AG04450 (cell line): ENCODE measurements at regions not wholly inside any gene's neighbourhood (a gene's known extent, or its start where the extent isn't known, plus 50 kb on each side); places are given as distances from the start of the nearest gene placed in this dataset.

Experiments used
- CTCF ChIA-PET: fragments of 300-600, 350-600 bp; formaldehyde crosslinking; extraction: SDS; loops from one replicate; lab custom pipeline; 2022; ENCODE audit warnings: antibody characterized with exemption, inconsistent platforms; lab: Charles Lee
- POLR2A ChIA-PET: fragments of 350-600 bp; formaldehyde crosslinking; extraction: SDS; loops from one replicate; lab custom pipeline; 2021; ENCODE audit warnings: antibody characterized with exemption, inconsistent platforms; lab: Yijun Ruan, JAX
- DNase-seq: peaks from one replicate; pipeline ENCODE4 v3.0.0-alpha.2; 2011; ENCODE audit warnings: low read depth, low spot score
- H3K27ac ChIP-seq: one replicate; pipeline ENCODE4 v1.5.1; 2012; ENCODE audit warnings: low read depth, low read length, control low read depth
- H3K27me3 ChIP-seq: one replicate; pipeline ENCODE4 v1.6.0; 2012; ENCODE audit warnings: low read length; ENCODE audit not compliant: control insufficient read depth, insufficient read depth
- H3K4me3 ChIP-seq: 2 replicates; pipeline ENCODE4 v1.5.1; 2011; ENCODE audit warnings: mild to moderate bottlenecking, low read depth, low read length, control low read depth
- H3K9me3 ChIP-seq: 2 replicates; pipeline ENCODE4 v1.5.1; 2012; ENCODE audit warnings: low read length; ENCODE audit not compliant: control insufficient read depth, insufficient read depth
- TF ChIP-seq, protein P1 (sequence below): IDR thresholded peaks from 2 replicates; pipeline ENCODE4 v1.5.1; 2011; ENCODE audit warnings: low read depth, low read length, control low read depth, inconsistent platforms

GRCh38 chr6:67045076-67045475 lies 1338.0 kb upstream of the EYS start:
- H3K27ac ChIP-seq: no peak overlapping the region
- POLR2A ChIA-PET: no interaction called here
- no peak overlapping the region for H3K4me3 ChIP-seq
- no peaks in the 10 kb centered on the region for H3K9me3 ChIP-seq
- DNase-seq: no peak
- CTCF ChIA-PET: no interaction called here
- H3K27me3 ChIP-seq: no peaks in the 10 kb centered on the region
- TF ChIP-seq, protein P1, sequence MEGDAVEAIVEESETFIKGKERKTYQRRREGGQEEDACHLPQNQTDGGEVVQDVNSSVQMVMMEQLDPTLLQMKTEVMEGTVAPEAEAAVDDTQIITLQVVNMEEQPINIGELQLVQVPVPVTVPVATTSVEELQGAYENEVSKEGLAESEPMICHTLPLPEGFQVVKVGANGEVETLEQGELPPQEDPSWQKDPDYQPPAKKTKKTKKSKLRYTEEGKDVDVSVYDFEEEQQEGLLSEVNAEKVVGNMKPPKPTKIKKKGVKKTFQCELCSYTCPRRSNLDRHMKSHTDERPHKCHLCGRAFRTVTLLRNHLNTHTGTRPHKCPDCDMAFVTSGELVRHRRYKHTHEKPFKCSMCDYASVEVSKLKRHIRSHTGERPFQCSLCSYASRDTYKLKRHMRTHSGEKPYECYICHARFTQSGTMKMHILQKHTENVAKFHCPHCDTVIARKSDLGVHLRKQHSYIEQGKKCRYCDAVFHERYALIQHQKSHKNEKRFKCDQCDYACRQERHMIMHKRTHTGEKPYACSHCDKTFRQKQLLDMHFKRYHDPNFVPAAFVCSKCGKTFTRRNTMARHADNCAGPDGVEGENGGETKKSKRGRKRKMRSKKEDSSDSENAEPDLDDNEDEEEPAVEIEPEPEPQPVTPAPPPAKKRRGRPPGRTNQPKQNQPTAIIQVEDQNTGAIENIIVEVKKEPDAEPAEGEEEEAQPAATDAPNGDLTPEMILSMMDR: no peak

DNA sequence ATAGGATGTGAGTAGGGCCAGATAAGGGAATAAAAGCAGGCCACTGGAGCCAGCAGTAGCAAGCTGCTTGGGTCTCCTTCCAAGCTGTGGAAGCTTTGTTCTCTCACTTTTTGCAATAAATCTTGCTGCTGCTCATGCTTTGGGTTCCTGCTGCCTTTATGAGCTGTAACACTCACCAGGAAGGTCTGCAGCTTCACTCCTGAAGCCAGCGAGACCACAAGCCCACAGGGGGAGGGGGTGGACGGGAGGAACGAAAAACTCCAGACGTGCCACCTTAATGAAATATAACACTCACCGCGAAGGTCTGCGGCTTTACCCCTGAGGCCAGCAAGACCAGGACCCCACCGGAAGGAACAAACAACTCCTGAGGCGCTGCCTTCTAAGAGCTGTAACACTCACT lies 1324.4 kb upstream of the EYS start:
- TF ChIP-seq, protein P1: no peak
- POLR2A ChIA-PET: no interaction called here
- Histone ChIP-seq H3K27ac (no peak overlapping the region), H3K27me3 (no peaks in the 10 kb centered on the region), H3K9me3 (peaks cover 11% of the 10 kb centered on the region), H3K4me3 (no peak overlapping the region)
- CTCF ChIA-PET: no interaction called here
- no peak for DNase-seq

- Histone ChIP-seq H3K9me3 (peaks cover 11% of the 10 kb centered on the region), H3K27me3 (no peaks in the 10 kb centered on the region), H3K27ac (no peak overlapping the region), H3K4me3 (no peak overlapping the region)
- TF ChIP-seq, protein P1: no peak
- DNase-seq: no peak
- POLR2A ChIA-PET: no interaction called here
- CTCF ChIA-PET: no interaction called here
Observed at GRCh38 chr6:67030861-67031260, 1323.8 kb upstream of the EYS start.

DNA sequence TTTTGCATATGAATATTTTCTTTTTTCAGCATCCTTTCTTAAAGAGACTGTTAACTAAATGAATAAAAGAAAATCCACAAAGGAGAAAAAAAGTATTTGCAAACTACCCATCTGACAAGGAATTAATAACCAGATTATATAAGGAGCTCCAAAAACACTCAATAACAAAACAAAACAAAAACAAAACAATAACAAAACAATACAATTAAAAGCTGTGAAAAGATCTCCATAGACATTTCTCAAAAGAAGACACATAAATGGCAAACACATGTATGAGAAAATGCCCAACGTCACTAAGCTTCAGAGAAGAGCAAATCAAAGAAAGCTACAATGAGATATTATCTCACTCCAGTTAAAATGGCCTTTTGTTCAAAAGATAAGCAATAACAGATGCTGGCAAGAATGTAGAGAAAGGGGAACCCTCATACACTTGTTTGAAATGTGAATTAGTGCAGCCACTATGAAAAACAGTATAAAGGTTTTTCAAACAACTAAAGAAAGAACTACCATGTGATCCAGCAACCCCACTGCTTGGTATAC lies 1310.0 kb upstream of the EYS start:
- Histone ChIP-seq H3K27ac (no peak overlapping the region), H3K9me3 (no peaks in the 10 kb centered on the region), H3K4me3 (no peak overlapping the region), H3K27me3 (no peaks in the 10 kb centered on the region)
- POLR2A ChIA-PET: no interaction called here
- CTCF ChIA-PET: no interaction called here
- no peak for DNase-seq
- TF ChIP-seq, protein P1: no peak

DNA sequence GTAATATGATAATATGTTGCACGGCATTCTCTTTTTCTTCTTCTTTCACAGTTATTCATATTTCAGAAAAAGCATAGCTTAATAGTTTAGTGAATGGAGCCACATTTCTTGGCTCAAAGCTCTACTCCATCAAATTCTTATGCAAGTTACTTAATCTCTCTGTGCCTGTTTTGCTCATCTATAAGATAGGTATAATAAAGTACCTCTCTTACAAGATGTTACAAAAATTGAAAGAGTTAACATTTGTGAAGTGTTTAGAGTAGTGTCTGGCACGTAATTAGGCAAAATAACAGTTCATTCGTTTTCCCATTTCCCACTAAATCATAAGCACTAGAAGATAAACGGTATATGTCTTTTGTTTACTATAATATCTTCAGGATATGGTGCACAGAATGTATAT lies 1304.4 kb upstream of the EYS start:
- H3K9me3 ChIP-seq: no peaks in the 10 kb centered on the region
- CTCF ChIA-PET: interaction anchor here (0.6 kb wide), 1 partner anchor 1626 kb away, joined by 4 read pairs; no protein-coding TSS in a partner anchor

More for the DNA sequence above, 1304.4 kb upstream of the EYS start:
- no peak for DNase-seq
- Histone ChIP-seq H3K27ac (no peak overlapping the region), H3K27me3 (no peaks in the 10 kb centered on the region), H3K4me3 (no peak overlapping the region)
- TF ChIP-seq, protein P1: no peak
- POLR2A ChIA-PET: no interaction called here
